ENCODE measurements at regions not wholly inside any gene's neighbourhood (a gene's known extent, or its start where the extent isn't known, plus 50 kb on each side); places are given as distances from the start of the nearest gene placed in this dataset.

DNA sequence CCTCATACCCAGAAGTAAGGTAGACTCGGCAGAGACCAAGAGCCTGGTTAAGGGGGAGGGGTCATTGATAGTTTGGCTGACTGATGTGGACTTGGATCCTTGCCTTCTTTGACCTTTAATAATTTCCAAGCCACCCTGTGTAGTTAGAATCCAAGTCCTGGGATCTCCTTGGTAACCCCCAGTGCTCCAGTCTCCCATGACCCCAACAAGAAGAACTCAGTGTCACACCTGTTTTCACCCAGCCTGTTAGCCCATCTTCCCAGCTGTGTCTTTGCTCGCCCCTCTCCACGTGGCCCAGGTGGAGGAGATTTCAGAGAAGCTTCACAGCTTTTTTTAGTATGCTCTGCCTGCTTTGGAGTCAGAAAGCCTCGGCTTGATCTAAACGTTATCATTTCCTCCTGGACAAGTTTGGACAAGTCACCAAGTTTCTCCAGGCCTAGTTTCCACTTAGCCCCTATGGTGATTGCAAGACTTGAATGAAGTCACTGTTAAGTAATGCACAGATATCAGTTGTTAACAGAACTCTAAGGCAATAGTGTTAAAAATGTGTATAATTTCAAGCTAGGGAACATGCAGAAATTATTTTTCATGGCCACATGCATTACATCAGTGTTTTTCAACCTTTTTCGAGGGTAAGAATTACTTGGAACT, 170.0 kb downstream of the TMEM38B start:
- ATAC-seq: no peak
- TF ChIP-seq ZNF70 (CRISPR knock-in tag; IDR thresholded peaks at IDR 0.05) (no peak), SNAI2 (CRISPR knock-in tag; IDR thresholded peaks at IDR 0.05) (no peak), RARB (CRISPR knock-in tag; IDR thresholded peaks at IDR 0.05) (no peak), OSR1 (CRISPR knock-in tag; IDR thresholded peaks at IDR 0.05) (no peak), ESRRG (CRISPR knock-in tag; IDR thresholded peaks at IDR 0.05) (no peak), BACH2 (CRISPR knock-in tag; IDR thresholded peaks at IDR 0.05; ENCODE audit: borderline replicate concordance) (no peak), ZNF565 (CRISPR knock-in tag; conservative IDR thresholded peaks at IDR 0.05; ENCODE audit: low read depth) (no peak), ZFP30 (CRISPR knock-in tag; IDR thresholded peaks at IDR 0.05) (no peak), PPARA (CRISPR knock-in tag; IDR thresholded peaks at IDR 0.05; ENCODE audit: borderline replicate concordance) (no peak), TCF4 (CRISPR knock-in tag; IDR thresholded peaks at IDR 0.05; ENCODE audit: borderline replicate concordance) (no peak), ZC3H10 (CRISPR knock-in tag; IDR thresholded peaks at IDR 0.05) (no peak), ISL1 (CRISPR knock-in tag; IDR thresholded peaks at IDR 0.05) (no peak), GLIS3 (CRISPR knock-in tag; IDR thresholded peaks at IDR 0.05) (no peak), CSDC2 (CRISPR knock-in tag; IDR thresholded peaks at IDR 0.05) (no peak), ZFP3 (CRISPR knock-in tag; IDR thresholded peaks at IDR 0.05) (no peak)
- TF ChIP-seq, protein P1, sequence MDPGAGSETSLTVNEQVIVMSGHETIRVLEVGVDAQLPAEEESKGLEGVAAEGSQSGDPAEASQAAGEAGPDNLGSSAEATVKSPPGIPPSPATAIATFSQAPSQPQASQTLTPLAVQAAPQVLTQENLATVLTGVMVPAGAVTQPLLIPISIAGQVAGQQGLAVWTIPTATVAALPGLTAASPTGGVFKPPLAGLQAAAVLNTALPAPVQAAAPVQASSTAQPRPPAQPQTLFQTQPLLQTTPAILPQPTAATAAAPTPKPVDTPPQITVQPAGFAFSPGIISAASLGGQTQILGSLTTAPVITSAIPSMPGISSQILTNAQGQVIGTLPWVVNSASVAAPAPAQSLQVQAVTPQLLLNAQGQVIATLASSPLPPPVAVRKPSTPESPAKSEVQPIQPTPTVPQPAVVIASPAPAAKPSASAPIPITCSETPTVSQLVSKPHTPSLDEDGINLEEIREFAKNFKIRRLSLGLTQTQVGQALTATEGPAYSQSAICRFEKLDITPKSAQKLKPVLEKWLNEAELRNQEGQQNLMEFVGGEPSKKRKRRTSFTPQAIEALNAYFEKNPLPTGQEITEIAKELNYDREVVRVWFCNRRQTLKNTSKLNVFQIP (CRISPR knock-in tag; IDR thresholded peaks at IDR 0.05; ENCODE audit: borderline replicate concordance, low read depth): no peak
- TF ChIP-seq, protein P2, sequence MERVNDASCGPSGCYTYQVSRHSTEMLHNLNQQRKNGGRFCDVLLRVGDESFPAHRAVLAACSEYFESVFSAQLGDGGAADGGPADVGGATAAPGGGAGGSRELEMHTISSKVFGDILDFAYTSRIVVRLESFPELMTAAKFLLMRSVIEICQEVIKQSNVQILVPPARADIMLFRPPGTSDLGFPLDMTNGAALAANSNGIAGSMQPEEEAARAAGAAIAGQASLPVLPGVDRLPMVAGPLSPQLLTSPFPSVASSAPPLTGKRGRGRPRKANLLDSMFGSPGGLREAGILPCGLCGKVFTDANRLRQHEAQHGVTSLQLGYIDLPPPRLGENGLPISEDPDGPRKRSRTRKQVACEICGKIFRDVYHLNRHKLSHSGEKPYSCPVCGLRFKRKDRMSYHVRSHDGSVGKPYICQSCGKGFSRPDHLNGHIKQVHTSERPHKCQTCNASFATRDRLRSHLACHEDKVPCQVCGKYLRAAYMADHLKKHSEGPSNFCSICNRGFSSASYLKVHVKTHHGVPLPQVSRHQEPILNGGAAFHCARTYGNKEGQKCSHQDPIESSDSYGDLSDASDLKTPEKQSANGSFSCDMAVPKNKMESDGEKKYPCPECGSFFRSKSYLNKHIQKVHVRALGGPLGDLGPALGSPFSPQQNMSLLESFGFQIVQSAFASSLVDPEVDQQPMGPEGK (CRISPR knock-in tag; IDR thresholded peaks at IDR 0.05; ENCODE audit: borderline replicate concordance): no peak
- TF ChIP-seq, protein P3, sequence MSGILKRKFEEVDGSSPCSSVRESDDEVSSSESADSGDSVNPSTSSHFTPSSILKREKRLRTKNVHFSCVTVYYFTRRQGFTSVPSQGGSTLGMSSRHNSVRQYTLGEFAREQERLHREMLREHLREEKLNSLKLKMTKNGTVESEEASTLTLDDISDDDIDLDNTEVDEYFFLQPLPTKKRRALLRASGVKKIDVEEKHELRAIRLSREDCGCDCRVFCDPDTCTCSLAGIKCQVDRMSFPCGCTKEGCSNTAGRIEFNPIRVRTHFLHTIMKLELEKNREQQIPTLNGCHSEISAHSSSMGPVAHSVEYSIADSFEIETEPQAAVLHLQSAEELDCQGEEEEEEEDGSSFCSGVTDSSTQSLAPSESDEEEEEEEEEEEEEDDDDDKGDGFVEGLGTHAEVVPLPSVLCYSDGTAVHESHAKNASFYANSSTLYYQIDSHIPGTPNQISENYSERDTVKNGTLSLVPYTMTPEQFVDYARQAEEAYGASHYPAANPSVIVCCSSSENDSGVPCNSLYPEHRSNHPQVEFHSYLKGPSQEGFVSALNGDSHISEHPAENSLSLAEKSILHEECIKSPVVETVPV (CRISPR knock-in tag; IDR thresholded peaks at IDR 0.05): no peak
- TF ChIP-seq, protein P4, sequence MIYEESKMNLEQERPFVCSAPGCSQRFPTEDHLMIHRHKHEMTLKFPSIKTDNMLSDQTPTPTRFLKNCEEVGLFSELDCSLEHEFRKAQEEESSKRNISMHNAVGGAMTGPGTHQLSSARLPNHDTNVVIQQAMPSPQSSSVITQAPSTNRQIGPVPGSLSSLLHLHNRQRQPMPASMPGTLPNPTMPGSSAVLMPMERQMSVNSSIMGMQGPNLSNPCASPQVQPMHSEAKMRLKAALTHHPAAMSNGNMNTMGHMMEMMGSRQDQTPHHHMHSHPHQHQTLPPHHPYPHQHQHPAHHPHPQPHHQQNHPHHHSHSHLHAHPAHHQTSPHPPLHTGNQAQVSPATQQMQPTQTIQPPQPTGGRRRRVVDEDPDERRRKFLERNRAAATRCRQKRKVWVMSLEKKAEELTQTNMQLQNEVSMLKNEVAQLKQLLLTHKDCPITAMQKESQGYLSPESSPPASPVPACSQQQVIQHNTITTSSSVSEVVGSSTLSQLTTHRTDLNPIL (CRISPR knock-in tag; IDR thresholded peaks at IDR 0.05; ENCODE audit: low read depth): no peak
- TF ChIP-seq, protein P5, sequence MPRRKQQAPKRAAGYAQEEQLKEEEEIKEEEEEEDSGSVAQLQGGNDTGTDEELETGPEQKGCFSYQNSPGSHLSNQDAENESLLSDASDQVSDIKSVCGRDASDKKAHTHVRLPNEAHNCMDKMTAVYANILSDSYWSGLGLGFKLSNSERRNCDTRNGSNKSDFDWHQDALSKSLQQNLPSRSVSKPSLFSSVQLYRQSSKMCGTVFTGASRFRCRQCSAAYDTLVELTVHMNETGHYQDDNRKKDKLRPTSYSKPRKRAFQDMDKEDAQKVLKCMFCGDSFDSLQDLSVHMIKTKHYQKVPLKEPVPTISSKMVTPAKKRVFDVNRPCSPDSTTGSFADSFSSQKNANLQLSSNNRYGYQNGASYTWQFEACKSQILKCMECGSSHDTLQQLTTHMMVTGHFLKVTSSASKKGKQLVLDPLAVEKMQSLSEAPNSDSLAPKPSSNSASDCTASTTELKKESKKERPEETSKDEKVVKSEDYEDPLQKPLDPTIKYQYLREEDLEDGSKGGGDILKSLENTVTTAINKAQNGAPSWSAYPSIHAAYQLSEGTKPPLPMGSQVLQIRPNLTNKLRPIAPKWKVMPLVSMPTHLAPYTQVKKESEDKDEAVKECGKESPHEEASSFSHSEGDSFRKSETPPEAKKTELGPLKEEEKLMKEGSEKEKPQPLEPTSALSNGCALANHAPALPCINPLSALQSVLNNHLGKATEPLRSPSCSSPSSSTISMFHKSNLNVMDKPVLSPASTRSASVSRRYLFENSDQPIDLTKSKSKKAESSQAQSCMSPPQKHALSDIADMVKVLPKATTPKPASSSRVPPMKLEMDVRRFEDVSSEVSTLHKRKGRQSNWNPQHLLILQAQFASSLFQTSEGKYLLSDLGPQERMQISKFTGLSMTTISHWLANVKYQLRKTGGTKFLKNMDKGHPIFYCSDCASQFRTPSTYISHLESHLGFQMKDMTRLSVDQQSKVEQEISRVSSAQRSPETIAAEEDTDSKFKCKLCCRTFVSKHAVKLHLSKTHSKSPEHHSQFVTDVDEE (CRISPR knock-in tag; IDR thresholded peaks at IDR 0.05): no peak

DNA sequence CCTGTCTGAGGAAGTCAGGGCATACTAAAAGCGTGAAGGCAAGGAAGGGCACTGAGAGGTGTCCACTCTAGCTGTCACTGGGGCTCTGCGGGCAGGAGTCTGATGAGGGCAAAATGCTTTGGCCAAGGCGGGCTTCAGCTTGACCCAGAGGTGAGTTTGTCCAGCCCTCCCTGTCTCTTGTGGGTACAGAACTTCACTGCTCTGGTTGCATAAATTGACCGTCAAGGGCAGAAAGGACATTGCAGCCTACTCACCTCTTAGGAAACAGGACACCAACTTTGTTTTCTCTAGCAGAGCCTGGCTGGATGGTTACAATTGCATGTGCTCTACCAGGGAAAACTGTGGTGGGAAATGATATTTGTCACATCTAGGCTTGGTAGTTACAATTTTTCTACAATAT, 170.9 kb downstream of the TMEM38B start:
- ATAC-seq: no peak
- TF ChIP-seq ESRRG (CRISPR knock-in tag; IDR thresholded peaks at IDR 0.05) (no peak), OSR1 (CRISPR knock-in tag; IDR thresholded peaks at IDR 0.05) (no peak), ZNF70 (CRISPR knock-in tag; IDR thresholded peaks at IDR 0.05) (no peak), ARNTL (CRISPR knock-in tag; IDR thresholded peaks at IDR 0.05; ENCODE audit: borderline replicate concordance, low read depth) (no peak), GLIS3 (CRISPR knock-in tag; IDR thresholded peaks at IDR 0.05) (no peak), TOX (CRISPR knock-in tag; IDR thresholded peaks at IDR 0.05; ENCODE audit: borderline replicate concordance) (no peak), ZNF8 (CRISPR knock-in tag; IDR thresholded peaks at IDR 0.05) (no peak), ISL1 (CRISPR knock-in tag; IDR thresholded peaks at IDR 0.05) (no peak), BACH2 (CRISPR knock-in tag; IDR thresholded peaks at IDR 0.05; ENCODE audit: borderline replicate concordance) (no peak), CSDC2 (CRISPR knock-in tag; IDR thresholded peaks at IDR 0.05) (no peak)
- TF ChIP-seq, protein P5 (CRISPR knock-in tag; IDR thresholded peaks at IDR 0.05): no peak
- TF ChIP-seq, protein P4 (CRISPR knock-in tag; IDR thresholded peaks at IDR 0.05; ENCODE audit: low read depth): no peak
- TF ChIP-seq, protein P2 (CRISPR knock-in tag; IDR thresholded peaks at IDR 0.05; ENCODE audit: borderline replicate concordance): no peak
